Glomerular visceral epithelial cell (primary cell): ENCODE measurements at regions not wholly inside any gene's neighbourhood (a gene's known extent, or its start where the extent isn't known, plus 50 kb on each side); places are given as distances from the start of the nearest gene placed in this dataset.
"Not testable (repeated sequence)": the region's sequence is repeated elsewhere in the genome, so short reads cannot be mapped to it uniquely, and the experiment has no call there.

Experiments
- DNase-seq: peaks from one replicate; pipeline ENCODE4 v3.0.0-alpha.2; 2016; ENCODE audit errors: extremely low spot score

- DNase-seq, result no peak
Observed at GRCh38 chr10:121378251-121378801, 219.9 kb downstream of the FGFR2 start.

- no peak for DNase-seq
Observed at GRCh38 chr10:121379013-121379412, 219.2 kb downstream of the FGFR2 start.

GRCh38 chr10:121380211-121380610 is 218.0 kb downstream of the FGFR2 start:
- no peak for DNase-seq

- not testable (repeated sequence) for DNase-seq
Observed at GRCh38 chr10:121382029-121382520, 216.2 kb downstream of the FGFR2 start.

- no peak for DNase-seq
Observed at GRCh38 chr10:121385136-121385535, 213.1 kb downstream of the FGFR2 start.

GRCh38 chr10:121392657-121393056 is 205.6 kb downstream of the FGFR2 start:
- DNase-seq, result no peak

- no peak for DNase-seq
Observed at GRCh38 chr10:121393522-121393921, 204.7 kb downstream of the FGFR2 start.

- not testable (repeated sequence) for DNase-seq
Observed at GRCh38 chr10:121400507-121400906, 197.7 kb downstream of the FGFR2 start.

- no peak for DNase-seq
Observed at GRCh38 chr10:121403527-121403926, 194.7 kb downstream of the FGFR2 start.

- DNase-seq, result no peak
Observed at GRCh38 chr10:121404611-121405010, 193.6 kb downstream of the FGFR2 start.

GRCh38 chr10:121405096-121405495 is 193.1 kb downstream of the FGFR2 start:
- DNase-seq, result no peak

GRCh38 chr10:121405549-121405948 is 192.7 kb downstream of the FGFR2 start:
- no peak for DNase-seq

- DNase-seq, result no peak
Observed at GRCh38 chr10:121405953-121406352, 192.3 kb downstream of the FGFR2 start.

- DNase-seq, result no peak
Observed at GRCh38 chr10:121406823-121407545, 191.3 kb downstream of the FGFR2 start.

- no peak for DNase-seq
Observed at GRCh38 chr10:121409466-121410104, 188.7 kb downstream of the FGFR2 start.

- DNase-seq, result no peak
Observed at GRCh38 chr10:121411004-121411403, 187.2 kb downstream of the FGFR2 start.

- DNase-seq, result no peak
Observed at GRCh38 chr10:121413951-121414350, 184.3 kb downstream of the FGFR2 start.

- DNase-seq, result no peak
Observed at GRCh38 chr10:121414366-121415062, 183.7 kb downstream of the FGFR2 start.

GRCh38 chr10:121415063-121415399 is 183.2 kb downstream of the FGFR2 start:
- DNase-seq, result no peak

GRCh38 chr10:121416071-121416470 is 182.2 kb downstream of the FGFR2 start:
- DNase-seq, result no peak

- no peak for DNase-seq
Observed at GRCh38 chr10:121417298-121417697, 180.9 kb downstream of the FGFR2 start.

GRCh38 chr10:121418126-121418777 is 180.0 kb downstream of the FGFR2 start:
- no peak for DNase-seq
